HG03103 (cell line): ENCODE measurements at regions not wholly inside any gene's neighbourhood (a gene's known extent, or its start where the extent isn't known, plus 50 kb on each side); places are given as distances from the start of the nearest gene placed in this dataset.
"Not testable (repeated sequence)": the region's sequence is repeated elsewhere in the genome, so short reads cannot be mapped to it uniquely, and the experiment has no call there.

Experiments used
- ATAC-seq: cut with Tn5 transposase; IDR thresholded peaks from one replicate; pipeline ENCODE4 v1.9.1; 2021; ENCODE audit warnings: low read depth; ENCODE audit not compliant: unreplicated experiment

GRCh38 chr3:135539351-135539750 lies 426.2 kb upstream of the PPP2R3A start:
- no peak for ATAC-seq

- no peak for ATAC-seq
Measured at GRCh38 chr3:135539854-135540253, 425.7 kb upstream of the PPP2R3A start.

- ATAC-seq: no peak
Measured at GRCh38 chr3:135549928-135550494, 415.5 kb upstream of the PPP2R3A start.

- ATAC-seq: no peak
Measured at GRCh38 chr3:135556174-135556573, 409.4 kb upstream of the PPP2R3A start.

- no peak for ATAC-seq
Measured at GRCh38 chr3:135558150-135558783, 407.3 kb upstream of the PPP2R3A start.

- no peak for ATAC-seq
Measured at GRCh38 chr3:135558906-135559305, 406.6 kb upstream of the PPP2R3A start.

- ATAC-seq: no peak
Measured at GRCh38 chr3:135559802-135560201, 405.7 kb upstream of the PPP2R3A start.

GRCh38 chr3:135560847-135561246 lies 404.7 kb upstream of the PPP2R3A start:
- no peak for ATAC-seq

GRCh38 chr3:135564696-135565095 lies 400.8 kb upstream of the PPP2R3A start:
- no peak for ATAC-seq

GRCh38 chr3:135565546-135565945 lies 400.0 kb upstream of the PPP2R3A start:
- ATAC-seq: no peak

GRCh38 chr3:135567223-135567622 lies 398.3 kb upstream of the PPP2R3A start:
- ATAC-seq: no peak

- ATAC-seq: no peak
Measured at GRCh38 chr3:135576751-135577150, 388.8 kb upstream of the PPP2R3A start.

GRCh38 chr3:135581806-135582205 lies 383.7 kb upstream of the PPP2R3A start:
- no peak for ATAC-seq

GRCh38 chr3:135582800-135583199 lies 382.7 kb upstream of the PPP2R3A start:
- no peak for ATAC-seq

GRCh38 chr3:135596563-135596962 lies 369.0 kb upstream of the PPP2R3A start:
- ATAC-seq: no peak

- ATAC-seq: no peak
Measured at GRCh38 chr3:135597855-135598254, 367.7 kb upstream of the PPP2R3A start.

- ATAC-seq: no peak
Measured at GRCh38 chr3:135598597-135598996, 366.9 kb upstream of the PPP2R3A start.

- ATAC-seq: not testable (repeated sequence)
Measured at GRCh38 chr3:135604512-135604911, 361.0 kb upstream of the PPP2R3A start.

GRCh38 chr3:135618123-135618522 lies 347.4 kb upstream of the PPP2R3A start:
- no peak for ATAC-seq

GRCh38 chr3:135621184-135621920 lies 344.2 kb upstream of the PPP2R3A start:
- no peak for ATAC-seq

- ATAC-seq: no peak
Measured at GRCh38 chr3:135622215-135622614, 343.3 kb upstream of the PPP2R3A start.

- ATAC-seq: no peak
Measured at GRCh38 chr3:135622656-135623055, 342.9 kb upstream of the PPP2R3A start.
